K562 (cell line): ENCODE measurements at regions not wholly inside any gene's neighbourhood (a gene's known extent, or its start where the extent isn't known, plus 50 kb on each side); places are given as distances from the start of the nearest gene placed in this dataset.

ENCODE experiments used
- CTCF ChIP-seq, 3 experiments: IDR thresholded peaks in 2 of 3; conservative IDR thresholded peaks in 1 of 3; 2 replicates each; pipeline ENCODE4 v1.5.1; 2011 to 2012; ENCODE audit warnings: low read length in 3 of 3, mild to moderate bottlenecking in 3 of 3, control low read depth in 2 of 3, improper control_type of control experiment in 1 of 3, inconsistent platforms in 1 of 3, low read depth in 1 of 3, mixed read lengths in 1 of 3, moderate library complexity in 1 of 3; ENCODE audit not compliant: insufficient read depth in 2 of 3
- ELF4 ChIP-seq: fragments of 450-650 bp; formaldehyde crosslinking; IDR thresholded peaks from 2 replicates; pipeline ENCODE4 v1.4.0; 2022; ENCODE audit warnings: missing genetic modification characterization
- ESRRA ChIP-seq: fragments of 450-650 bp; IDR thresholded peaks from 2 replicates; pipeline ENCODE4 v1.6.1; 2014; ENCODE audit warnings: low read depth, mild to moderate bottlenecking, moderate library complexity, borderline replicate concordance
- JUN ChIP-seq, 2 experiments: sonication (generic) in 1 of 2; formaldehyde crosslinking in 1 of 2; IDR thresholded peaks; 2 replicates each; pipeline versions ENCODE4 v1.6.1 to v1.8.0; 2012 to 2022; ENCODE audit warnings: borderline replicate concordance in 2 of 2, mild to moderate bottlenecking in 2 of 2, improper control_type of control experiment in 1 of 2, low read depth in 1 of 2, low read length in 1 of 2, missing genetic modification reagents in 1 of 2
- NFATC3 ChIP-seq: fragments of 450-650 bp; IDR thresholded peaks from 2 replicates; pipeline ENCODE4 v1.6.1; 2017; ENCODE audit warnings: mild to moderate bottlenecking
- NFYB ChIP-seq: IDR thresholded peaks from 2 replicates; pipeline ENCODE4 v1.6.1; 2011; ENCODE audit warnings: mild to moderate bottlenecking, moderate library complexity; ENCODE audit not compliant: insufficient read length; ENCODE audit errors: extremely low read depth
- TRIM24 ChIP-seq, 2 experiments: fragments of 450-650 bp; IDR thresholded peaks; 2 replicates each; pipeline ENCODE4 v1.6.1; 2016
- TSHZ1 ChIP-seq: fragments of 250-450 bp; sonication (Bioruptor Pico); IDR thresholded peaks from 2 replicates; pipeline ENCODE4 v1.4.0; 2020; ENCODE audit warnings: mild to moderate bottlenecking, moderate library complexity
- ZNF518B ChIP-seq: fragments of 250-450 bp; sonication (Bioruptor Pico); IDR thresholded peaks from 2 replicates; pipeline ENCODE4 v1.5.0; 2021; ENCODE audit warnings: mild to moderate bottlenecking, moderate library complexity

- TF ChIP-seq ZNF518B (CRISPR knock-in tag) (no peak), TRIM24 (IDR thresholded peaks at IDR 0.05) (no peak), TSHZ1 (CRISPR knock-in tag) (no peak), ELF4 (CRISPR knock-in tag) (no peak), NFYB (no peak), JUN (IDR thresholded peaks at IDR 0.05; ENCODE audit: borderline replicate concordance, low read depth, low read length) (no peak), JUN (CRISPR knock-in tag; IDR thresholded peaks at IDR 0.05; ENCODE audit: borderline replicate concordance) (no peak), ESRRA (no peak), CTCF (IDR thresholded peaks at IDR 0.05 in 2 of 3, conservative IDR thresholded peaks at IDR 0.05 in 1 of 3; ENCODE audit: insufficient read depth in 2 of 3, low read depth in 1 of 3, low read length in 3 of 3) (no peak), NFATC3 (no peak)
Measured at GRCh38 chr10:111446966-111447365, 370.1 kb downstream of the ADRA2A start.
